ENCODE measurements at regions not wholly inside any gene's neighbourhood (a gene's known extent, or its start where the extent isn't known, plus 50 kb on each side); places are given as distances from the start of the nearest gene placed in this dataset.

GRCh38 chr21:23452384-23453083 lies 2154.7 kb downstream of the MRPL39 start:
- DNase-seq (ENCODE audit: low read depth): no peak

DNA sequence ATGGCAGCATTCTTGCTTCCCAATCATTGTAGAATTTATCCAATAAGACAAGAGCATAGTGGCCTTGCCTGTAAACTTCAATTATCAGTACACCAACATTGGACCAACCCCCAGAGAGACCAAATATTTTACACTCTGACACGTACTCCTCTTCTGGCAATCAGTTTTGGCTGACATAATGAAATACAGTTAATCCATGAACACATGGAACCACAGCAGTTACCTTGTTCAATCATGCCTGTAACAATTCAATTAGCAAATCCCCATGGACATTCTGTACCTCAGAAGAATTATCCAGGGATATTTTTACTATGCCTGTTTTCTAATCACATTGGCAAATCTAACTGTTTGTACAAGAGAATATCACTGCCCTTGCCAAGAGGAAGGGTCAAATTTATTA lies 2162.0 kb downstream of the MRPL39 start:
- DNase-seq (ENCODE audit: low read depth): no peak

GRCh38 chr21:23438081-23438480 lies 2169.2 kb downstream of the MRPL39 start:
- no peak for DNase-seq (ENCODE audit: low read depth)

GRCh38 chr21:23402929-23403520 lies 2204.3 kb downstream of the MRPL39 start:
- DNase-seq (ENCODE audit: low read depth): no peak

DNA sequence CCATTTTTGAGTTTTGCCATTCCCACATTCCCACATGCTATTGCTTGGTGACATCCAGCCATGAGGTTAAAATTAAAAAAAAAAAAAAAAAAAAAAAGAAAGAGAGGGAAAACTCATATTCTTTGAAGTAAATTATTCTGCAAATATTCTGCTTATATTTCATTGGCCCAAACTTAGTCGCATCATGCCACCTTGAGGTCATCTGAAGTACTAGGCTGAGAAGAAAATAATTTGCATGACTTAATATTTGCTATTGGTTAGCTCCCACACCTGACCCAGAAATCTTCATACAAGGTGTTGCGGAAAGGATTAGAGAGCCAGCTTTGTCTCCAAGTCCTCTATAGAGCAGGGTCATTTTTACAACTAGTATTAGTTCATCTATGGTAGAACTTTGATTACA lies 2206.0 kb downstream of the MRPL39 start:
- no peak for DNase-seq (ENCODE audit: low read depth)

GRCh38 chr21:23398726-23399125 lies 2208.6 kb downstream of the MRPL39 start:
- no peak for DNase-seq (ENCODE audit: low read depth)

GRCh38 chr21:23394458-23394857 lies 2212.8 kb downstream of the MRPL39 start:
- no peak for DNase-seq (ENCODE audit: low read depth)

DNA sequence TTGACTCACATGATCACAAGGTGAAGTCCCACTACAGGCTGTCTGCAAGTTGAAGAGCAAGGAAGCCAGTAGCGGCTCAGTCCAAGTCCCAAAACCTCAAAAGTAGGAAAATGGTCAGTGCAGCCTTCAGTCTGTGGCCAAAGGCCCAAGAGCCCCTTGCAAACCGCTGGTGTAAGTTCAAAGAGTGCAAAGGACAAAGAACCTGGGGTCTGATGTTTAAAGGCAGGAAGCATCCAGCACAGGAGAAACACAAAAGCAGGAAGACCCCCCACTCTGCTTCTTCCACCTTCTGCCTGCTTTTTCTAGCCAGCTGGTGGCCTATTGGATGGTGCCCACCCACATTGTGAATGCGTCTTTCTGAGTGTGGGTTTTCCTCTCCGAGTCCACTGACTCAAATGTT lies 2222.6 kb downstream of the MRPL39 start:
- no peak for DNase-seq (ENCODE audit: low read depth)

DNA sequence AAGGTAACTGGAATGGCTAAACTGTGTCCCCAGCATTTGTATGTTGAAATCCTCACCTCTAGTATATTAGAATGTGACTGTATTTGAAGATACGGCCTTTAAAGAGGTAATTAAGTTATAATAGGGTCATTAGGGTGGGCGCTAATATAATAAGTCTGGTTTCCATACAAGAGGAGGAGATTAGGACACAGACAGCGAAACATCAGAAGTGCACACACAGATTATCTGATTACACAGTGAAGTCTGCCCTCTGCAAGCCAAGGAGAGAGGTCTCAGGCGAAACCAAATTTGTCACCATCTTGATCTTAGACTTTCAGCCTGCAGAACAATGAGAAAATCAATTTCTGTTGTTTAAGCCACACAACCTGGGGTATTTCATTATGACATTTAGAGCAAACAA lies 2233.1 kb downstream of the MRPL39 start:
- no peak for DNase-seq (ENCODE audit: low read depth)

GRCh38 chr21:23356905-23357304 lies 2250.4 kb downstream of the MRPL39 start:
- no peak for DNase-seq (ENCODE audit: low read depth)

DNA sequence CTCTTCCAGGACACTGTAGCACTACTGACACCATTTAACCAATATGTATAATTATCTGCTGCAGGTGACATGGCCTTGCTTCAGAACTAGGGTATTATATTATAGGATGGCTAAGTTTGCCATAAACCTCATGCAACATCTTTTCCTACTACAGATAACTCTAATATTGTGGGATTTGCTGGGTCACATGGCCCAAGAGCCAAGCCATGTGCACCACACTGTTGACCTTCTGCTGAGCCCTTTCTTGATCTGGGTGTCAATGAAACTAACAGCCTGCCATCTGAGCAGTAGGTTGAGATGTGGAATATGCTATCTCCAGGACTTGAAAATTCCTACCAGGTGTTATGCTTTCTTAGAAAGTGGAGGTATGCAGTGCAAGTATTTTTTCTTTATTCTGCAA lies 2291.1 kb downstream of the MRPL39 start:
- DNase-seq (ENCODE audit: low read depth): no peak

GRCh38 chr21:23308741-23309140 lies 2298.5 kb downstream of the MRPL39 start:
- DNase-seq (ENCODE audit: low read depth): no peak

GRCh38 chr21:23307065-23307464 lies 2300.2 kb downstream of the MRPL39 start:
- no peak for DNase-seq (ENCODE audit: low read depth)

DNA sequence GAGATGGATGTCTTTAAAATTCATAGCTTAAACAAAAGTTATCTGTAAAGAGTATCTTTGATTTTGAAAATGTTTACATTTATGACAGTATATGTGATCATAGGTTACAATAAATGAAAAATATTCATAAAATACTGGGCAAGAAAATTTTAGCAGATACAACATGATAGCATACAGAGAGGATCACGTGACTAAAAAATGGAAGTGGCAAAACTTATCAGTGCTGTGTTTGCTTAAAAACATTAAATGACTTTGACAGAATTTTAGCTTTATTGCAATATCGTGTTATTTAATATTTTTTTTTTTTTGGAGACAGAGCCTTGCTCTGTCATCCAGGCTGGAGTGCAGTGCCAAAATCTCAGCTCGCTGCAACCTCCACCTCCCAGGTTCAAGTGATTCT lies 2294.1 kb downstream of the NCAM2 start:
- DNase-seq (ENCODE audit: low read depth): no peak

- no peak for DNase-seq (ENCODE audit: low read depth)
Observed at GRCh38 chr21:23281917-23282316, 2283.7 kb downstream of the NCAM2 start.

DNA sequence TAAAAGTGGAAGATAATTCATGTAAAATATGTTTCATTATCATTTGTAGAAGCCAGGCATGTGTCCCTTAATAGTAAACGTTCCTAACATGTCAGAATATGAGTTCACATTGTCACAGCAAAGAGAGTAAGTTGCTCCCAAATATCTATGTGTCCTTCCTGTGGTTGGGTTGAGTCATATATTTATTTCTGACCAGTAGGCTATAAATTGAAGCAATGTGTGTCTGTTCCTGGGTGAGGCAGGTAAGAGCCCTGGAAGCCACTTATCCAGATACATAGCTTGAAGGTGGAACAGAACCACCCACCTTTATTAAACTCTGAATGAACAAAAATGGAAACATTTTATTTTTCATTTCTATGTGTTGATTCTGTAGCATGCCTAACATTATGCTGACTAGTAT lies 2251.6 kb downstream of the NCAM2 start:
- DNase-seq (ENCODE audit: low read depth): no peak

DNA sequence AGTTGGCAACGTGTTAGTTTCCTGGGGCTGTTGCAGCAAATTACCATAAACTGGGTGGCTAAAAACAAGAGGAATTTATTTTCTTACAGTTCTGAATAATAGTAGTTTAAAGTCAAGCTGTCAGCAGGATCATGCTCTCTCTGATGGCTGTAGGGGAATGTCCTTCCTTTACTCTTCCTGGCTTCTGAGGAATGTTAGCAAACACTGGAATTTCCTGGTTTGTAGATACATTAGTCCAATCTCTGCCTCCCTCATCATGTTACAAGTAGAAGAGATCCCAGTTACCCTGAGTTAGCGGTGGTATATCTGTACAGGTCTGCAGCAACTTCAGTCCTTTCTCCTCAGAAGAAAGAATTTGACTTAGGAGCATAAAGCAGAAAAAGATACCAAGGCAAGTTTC lies 2249.1 kb downstream of the NCAM2 start:
- no peak for DNase-seq (ENCODE audit: low read depth)

DNA sequence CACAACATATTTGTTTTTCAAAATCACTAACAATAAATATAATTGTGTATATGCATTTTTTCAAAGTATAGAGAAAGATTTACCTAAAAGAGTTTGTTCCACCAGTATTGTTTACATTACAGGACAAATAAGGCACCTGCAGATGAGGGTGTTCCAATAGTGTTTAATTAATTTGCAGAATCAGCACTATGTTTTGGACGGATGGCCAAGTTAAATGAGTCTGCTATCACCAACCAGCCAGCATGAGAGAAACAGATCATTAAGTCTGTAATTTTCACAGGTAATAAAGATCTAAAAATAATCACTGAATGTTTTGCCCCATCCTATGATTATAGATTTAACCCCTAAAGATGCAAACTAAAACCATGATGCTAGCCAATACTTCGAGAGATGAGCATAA lies 2247.0 kb downstream of the NCAM2 start:
- DNase-seq (ENCODE audit: low read depth): no peak

GRCh38 chr21:23223882-23224281 lies 2225.7 kb downstream of the NCAM2 start:
- DNase-seq (ENCODE audit: low read depth): no peak

DNA sequence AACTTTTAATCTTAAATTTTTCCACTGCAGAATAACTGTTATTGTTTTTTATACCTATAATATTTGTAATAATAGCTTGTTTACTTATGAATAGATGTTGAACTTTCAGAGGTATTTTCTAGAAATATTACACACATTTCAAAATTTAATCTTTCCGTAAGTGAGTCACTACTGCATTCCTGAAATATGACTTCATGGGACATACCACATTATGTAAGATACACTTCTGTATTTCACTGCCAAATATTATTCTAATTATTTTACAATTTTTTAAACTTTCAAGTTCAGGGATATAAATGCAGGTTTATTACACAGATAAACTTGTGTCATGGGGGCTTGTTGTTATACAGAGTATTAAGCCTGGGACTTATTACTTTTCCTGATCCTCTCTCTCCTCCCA lies 2220.5 kb downstream of the NCAM2 start:
- DNase-seq (ENCODE audit: low read depth): no peak

GRCh38 chr21:23217597-23217996 lies 2219.4 kb downstream of the NCAM2 start:
- DNase-seq (ENCODE audit: low read depth): no peak

DNA sequence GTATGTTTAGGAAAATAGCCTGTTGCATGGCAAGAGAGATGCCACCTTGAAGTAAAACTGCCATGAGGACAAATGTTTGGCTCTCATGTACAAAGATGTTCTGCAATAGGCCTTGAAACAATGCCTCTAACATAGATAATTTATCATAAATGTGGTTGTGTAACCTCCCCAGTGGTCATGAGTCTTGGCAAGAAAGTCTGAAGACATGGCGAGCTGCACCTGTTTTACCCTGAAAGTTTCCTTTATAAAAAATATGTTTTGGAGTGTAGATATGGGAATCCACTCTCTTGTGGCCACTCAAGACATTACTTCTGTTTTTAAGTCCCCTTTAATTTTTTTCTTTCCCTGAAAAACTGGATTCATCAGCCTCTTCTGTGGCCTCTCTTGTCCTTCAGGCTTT lies 2217.1 kb downstream of the NCAM2 start:
- no peak for DNase-seq (ENCODE audit: low read depth)
